H1 (cell line): ENCODE measurements at regions not wholly inside any gene's neighbourhood (a gene's known extent, or its start where the extent isn't known, plus 50 kb on each side); places are given as distances from the start of the nearest gene placed in this dataset.

ENCODE experiments used
- CTCF ChIA-PET: fragments of 300-600 bp; sonication (Branson Sonifier 250); formaldehyde crosslinking; loops from one replicate; lab custom pipeline; 2021; ENCODE audit not compliant: partially characterized antibody; lab: Charles Lee
- POLR2A ChIA-PET: fragments of 300-600 bp; sonication (Branson Sonifier 250); formaldehyde crosslinking; loops from one replicate; lab custom pipeline; 2021; ENCODE audit warnings: inconsistent platforms; ENCODE audit not compliant: partially characterized antibody; lab: Charles Lee
- DNase-seq, 2 experiments: peaks; one replicate each; pipeline versions ENCODE4 v3.0.0 to v3.0.0-alpha.2; 2010 to 2022; ENCODE audit warnings: low spot score in 2 of 2, low read depth in 1 of 2, mixed read lengths in 1 of 2
- FAIRE-seq: peaks from 2 replicates; lab custom pipeline; 2011; peaks lifted over from hg19 to GRCh38; lab: Jason Lieb, UNC
- H2AFZ ChIP-seq: 2 replicates; pipeline ENCODE4 v1.8.1; 2012; ENCODE audit warnings: low read length, inconsistent platforms
- H2AK5ac ChIP-seq: 2 replicates; pipeline ENCODE4 v1.6.1; 2013; ENCODE audit warnings: low read depth, low read length
- H2BK120ac ChIP-seq: replicated peaks from 2 replicates; pipeline ENCODE3; 2013; ENCODE audit warnings: low read depth, low read length, inconsistent platforms
- H2BK12ac ChIP-seq: 2 replicates; pipeline ENCODE4 v1.6.1; 2013; ENCODE audit warnings: low read depth, low read length
- H2BK15ac ChIP-seq: 2 replicates; pipeline ENCODE4 v1.6.1; 2013; ENCODE audit warnings: low read length
- H2BK20ac ChIP-seq: 2 replicates; pipeline ENCODE4 v1.6.1; 2013; ENCODE audit warnings: low read length
- H2BK5ac ChIP-seq: 2 replicates; pipeline ENCODE4 v1.6.1; 2013; ENCODE audit warnings: low read depth, low read length
- H3K14ac ChIP-seq: 2 replicates; pipeline ENCODE4 v1.6.1; 2013; ENCODE audit warnings: inconsistent platforms; ENCODE audit not compliant: insufficient read length
- H3K18ac ChIP-seq: 2 replicates; pipeline ENCODE4 v1.6.1; 2013; ENCODE audit warnings: low read length; ENCODE audit errors: extremely low read depth
- H3K23ac ChIP-seq: 2 replicates; pipeline ENCODE4 v1.6.1; 2013; ENCODE audit warnings: inconsistent platforms; ENCODE audit not compliant: insufficient read length
- H3K23me2 ChIP-seq: 2 replicates; pipeline ENCODE4 v1.6.1; 2013; ENCODE audit warnings: low read depth, low read length
- H3K27ac ChIP-seq: 2 replicates; pipeline ENCODE4 v1.6.1; 2011; ENCODE audit warnings: low read depth, low read length, inconsistent platforms
- H3K27me3 ChIP-seq, 4 experiments: replicated peaks in 1 of 4; 1 replicate in 1 of 4; 2 replicates in 3 of 4; pipeline versions ENCODE4 v1.6.1 to v1.8.1; 2011 to 2013; ENCODE audit warnings: low read length in 3 of 4, mild to moderate bottlenecking in 3 of 4, inconsistent platforms in 2 of 4, mixed read lengths in 2 of 4, moderate library complexity in 1 of 4; ENCODE audit not compliant: control insufficient read depth in 3 of 4, insufficient read depth in 3 of 4; ENCODE audit errors: extremely low read depth in 1 of 4
- H3K36me3 ChIP-seq, 4 experiments: 2 replicates each; pipeline versions ENCODE4 v1.6.1 to v1.8.1; 2011 to 2013; ENCODE audit warnings: mild to moderate bottlenecking in 4 of 4, low read length in 3 of 4, moderate library complexity in 2 of 4, control low read depth in 1 of 4, inconsistent platforms in 1 of 4; ENCODE audit not compliant: insufficient read depth in 4 of 4, control insufficient read depth in 2 of 4
- H3K4ac ChIP-seq: replicated peaks from 2 replicates; pipeline ENCODE3; 2013; ENCODE audit warnings: low read length, low read depth, mixed read lengths, inconsistent platforms; ENCODE audit not compliant: insufficient read length
- H3K4me1 ChIP-seq, 4 experiments: replicated peaks in 1 of 4; 1 replicate in 1 of 4; 2 replicates in 3 of 4; pipeline versions ENCODE4 v1.6.1 to v1.8.1; 2011 to 2013; ENCODE audit warnings: low read length in 3 of 4, inconsistent platforms in 2 of 4, mixed read lengths in 1 of 4; ENCODE audit not compliant: insufficient read depth in 4 of 4, control insufficient read depth in 3 of 4
- H3K4me2 ChIP-seq, 2 experiments: 2 replicates each; pipeline versions ENCODE4 v1.6.1 to v1.8.1; 2011 to 2013; ENCODE audit warnings: low read depth in 2 of 2, low read length in 2 of 2, control low read depth in 1 of 2, inconsistent platforms in 1 of 2, mild to moderate bottlenecking in 1 of 2; ENCODE audit not compliant: insufficient read depth in 1 of 2
- H3K4me3 ChIP-seq, 4 experiments: fragments of 200-600, 300-600 bp in 1 of 4; sonication (generic), shearing (Covaris generic), sonication (Bioruptor Twin) in 1 of 4; 2 replicates each; pipeline versions ENCODE4 v1.5.1 to v1.8.1; 2011 to 2016; ENCODE audit warnings: low read length in 4 of 4, low read depth in 3 of 4, control low read depth in 2 of 4, inconsistent platforms in 2 of 4, mild to moderate bottlenecking in 2 of 4, mixed read lengths in 1 of 4, moderate library complexity in 1 of 4; ENCODE audit not compliant: insufficient read depth in 2 of 4; ENCODE audit errors: extremely low read depth in 1 of 4
- H3K56ac ChIP-seq: replicated peaks from 2 replicates; pipeline ENCODE3; 2013; ENCODE audit warnings: low read depth, mild to moderate bottlenecking, mixed read lengths, low read length, inconsistent platforms; ENCODE audit not compliant: insufficient read length
- H3K79me1 ChIP-seq: 2 replicates; pipeline ENCODE4 v1.6.1; 2013; ENCODE audit warnings: low read depth, low read length, control low read depth
- H3K79me2 ChIP-seq, 2 experiments: 2 replicates each; pipeline versions ENCODE4 v1.6.1 to v1.8.1; 2012 to 2013; ENCODE audit warnings: low read length in 2 of 2, mild to moderate bottlenecking in 2 of 2, inconsistent platforms in 1 of 2; ENCODE audit not compliant: insufficient read depth in 2 of 2, control insufficient read depth in 1 of 2
- H3K9ac ChIP-seq, 4 experiments: replicated peaks in 1 of 4; 1 replicate in 1 of 4; 2 replicates in 3 of 4; pipeline versions ENCODE4 v1.6.1 to v1.8.1; 2011 to 2013; ENCODE audit warnings: low read depth in 3 of 4, low read length in 3 of 4, control low read depth in 2 of 4, mild to moderate bottlenecking in 2 of 4, moderate library complexity in 2 of 4, inconsistent platforms in 1 of 4; ENCODE audit errors: extremely low read depth in 1 of 4
- H3K9me3 ChIP-seq, 2 experiments: 2 replicates each; pipeline versions ENCODE4 v1.6.1 to v1.8.1; 2012 to 2013; ENCODE audit warnings: mild to moderate bottlenecking in 2 of 2, moderate library complexity in 2 of 2, control low read depth in 1 of 2, inconsistent platforms in 1 of 2, low read depth in 1 of 2, low read length in 1 of 2, mixed read lengths in 1 of 2; ENCODE audit not compliant: insufficient read depth in 2 of 2
- H4K20me1 ChIP-seq, 2 experiments: replicated peaks in 1 of 2; 2 replicates each; pipeline versions ENCODE3 to v1.8.1; 2011 to 2013; ENCODE audit warnings: inconsistent platforms in 2 of 2, low read length in 2 of 2, mild to moderate bottlenecking in 1 of 2; ENCODE audit not compliant: insufficient read depth in 2 of 2, control insufficient read depth in 1 of 2
- H4K5ac ChIP-seq: 2 replicates; pipeline ENCODE4 v1.6.1; 2013; ENCODE audit warnings: low read length, low read depth, mixed read lengths, inconsistent platforms; ENCODE audit not compliant: insufficient read length
- H4K8ac ChIP-seq: 2 replicates; pipeline ENCODE4 v1.8.0; 2013; ENCODE audit warnings: mild to moderate bottlenecking, moderate library complexity, low read length, inconsistent platforms; ENCODE audit not compliant: insufficient read depth; ENCODE audit errors: extremely low read depth
- H4K91ac ChIP-seq: replicated peaks from 2 replicates; pipeline ENCODE3; 2013; ENCODE audit warnings: low read length, mixed read lengths, inconsistent platforms; ENCODE audit not compliant: insufficient read length
- ASH2L ChIP-seq: fragments of 200-600, 300-600 bp; sonication (generic); IDR thresholded peaks from one replicate; pipeline ENCODE4 v1.7.1; 2017; ENCODE audit warnings: low read length
- BCL11A ChIP-seq, 2 experiments: IDR thresholded peaks; one replicate each; pipeline ENCODE4 v1.6.1; 2011; ENCODE audit warnings: low read depth in 2 of 2, low read length in 2 of 2, mild to moderate bottlenecking in 2 of 2
- CHD2 ChIP-seq: IDR thresholded peaks from 2 replicates; pipeline ENCODE4 v1.6.1; 2012; ENCODE audit warnings: low read length, improper control_type of control experiment
- CTBP2 ChIP-seq: IDR thresholded peaks from 2 replicates; pipeline ENCODE4 v1.7.0; 2011; ENCODE audit warnings: borderline replicate concordance, mild to moderate bottlenecking, moderate library complexity, mixed read lengths, low read length; ENCODE audit not compliant: insufficient read depth, insufficient read length
- EZH2 ChIP-seq: fragments of 200-600 bp; sonication (generic); IDR thresholded peaks from 2 replicates; pipeline ENCODE4 v1.7.1; 2012; ENCODE audit warnings: low read depth, mild to moderate bottlenecking, moderate library complexity, low read length, inconsistent platforms; ENCODE audit not compliant: severe bottlenecking
- GTF2F1 ChIP-seq: IDR thresholded peaks from 2 replicates; pipeline ENCODE4 v1.6.1; 2012; ENCODE audit warnings: low read depth, low read length, improper control_type of control experiment, borderline replicate concordance
- KDM4A ChIP-seq: IDR thresholded peaks from one replicate; pipeline ENCODE4 v1.7.1; 2012; ENCODE audit warnings: low read depth, mild to moderate bottlenecking, moderate library complexity, low read length, inconsistent platforms; ENCODE audit not compliant: severe bottlenecking
- KDM5A ChIP-seq: fragments of 200-600 bp; IDR thresholded peaks from 2 replicates; pipeline ENCODE4 v1.7.1; 2012; ENCODE audit warnings: mild to moderate bottlenecking, low read length, inconsistent platforms, mixed read lengths
- POLR2AphosphoS5 ChIP-seq: IDR thresholded peaks from 2 replicates; pipeline ENCODE4 v1.6.1; 2011; ENCODE audit warnings: low read depth, low read length
- POU5F1 ChIP-seq: IDR thresholded peaks from 2 replicates; pipeline ENCODE4 v1.6.1; 2011; ENCODE audit warnings: low read depth, mild to moderate bottlenecking, low read length, moderate library complexity
- SIX5 ChIP-seq: IDR thresholded peaks from 2 replicates; pipeline ENCODE4 v1.6.1; 2011; ENCODE audit warnings: mild to moderate bottlenecking, low read depth, low read length
- SP1 ChIP-seq: IDR thresholded peaks from 2 replicates; pipeline ENCODE4 v1.6.1; 2011; ENCODE audit warnings: low read depth, low read length
- TCF12 ChIP-seq: IDR thresholded peaks from 2 replicates; pipeline ENCODE4 v1.6.1; 2011; ENCODE audit warnings: low read depth, mild to moderate bottlenecking, low read length
- YY1 ChIP-seq: IDR thresholded peaks from 2 replicates; pipeline ENCODE4 v1.6.1; 2011; ENCODE audit warnings: low read depth, mild to moderate bottlenecking, low read length
- WGBS, 2 experiments: shearing (Covaris generic) in 1 of 2; methylation state at CpG; one replicate each; pipeline versions ENCODE4 v1.1.6 to v1.1.7; 2013 to 2015; ENCODE audit warnings: low lambda C conversion rate in 2 of 2, mixed read lengths in 2 of 2, inconsistent platforms in 1 of 2, low coverage in 1 of 2, missing lambda C conversion rate in 1 of 2; ENCODE audit not compliant: insufficient replicate concordance in 2 of 2, insufficient coverage in 1 of 2, insufficient read length in 1 of 2; ENCODE audit errors: extremely low coverage in 1 of 2, missing lambda C conversion rate in 1 of 2; 5-methylcytosine and 5-hydroxymethylcytosine counted together

GRCh38 chr2:125874564-125874963, 781.4 kb upstream of the GYPC start:
- Histone ChIP-seq H3K4me3 (no peak overlapping the region), H3K27ac (no peak overlapping the region), H4K91ac (no peak overlapping the region), H3K4me2 (no peak overlapping the region), H2AFZ (no peak overlapping the region), H2AK5ac (no peak overlapping the region), H3K79me1 (no peaks in the 10 kb centered on the region), H3K56ac (no peak overlapping the region), H2BK15ac (no peak overlapping the region), H4K8ac (no peak overlapping the region), H3K4ac (no peak overlapping the region), H4K5ac (no peak overlapping the region), H3K79me2 (no peaks in the 10 kb centered on the region), H3K9ac (no peak overlapping the region), H3K18ac (no peak overlapping the region), H3K9me3 (peaks cover 7 to 8% of the 10 kb centered on the region in 2 experiments; a peak in 1 of 4 replicates), H3K36me3 (no peaks in the 10 kb centered on the region), H4K20me1 (no peaks in the 10 kb centered on the region), H3K23ac (no peak overlapping the region), H2BK5ac (no peak overlapping the region), H3K4me1 (peaks cover 0 to 3% (median 0%) of the 10 kb centered on the region in 4 experiments; a peak in 1 of 7 replicates), H2BK12ac (no peak overlapping the region), H2BK120ac (no peak overlapping the region), H3K23me2 (peaks cover 2% of the 10 kb centered on the region; the same call in 1 of the 2 replicates), H3K14ac (no peak overlapping the region), H3K27me3 (no peaks in the 10 kb centered on the region), H2BK20ac (no peak overlapping the region)
- FAIRE-seq: no peak
- no peak for DNase-seq
- ChIA-PET POLR2A (no interaction called here), CTCF (interaction anchor here (0.6 kb wide), 1 partner anchor 164 kb away, joined by 3 read pairs; no protein-coding TSS in a partner anchor)
- 98% methylated on average over 6 of the region's 6 CpGs; no CpG with 5 or more reads in 1 of the 2 experiments for WGBS, 2 experiments
- TF ChIP-seq POU5F1 (no peak), POLR2AphosphoS5 (no peak), ASH2L (no peak), TCF12 (no peak), KDM4A (no peak), YY1 (no peak), BCL11A (IDR thresholded peaks at IDR 0.05; ENCODE audit: low read depth in 2 of 2, low read length in 2 of 2) (no peak), GTF2F1 (no peak), SP1 (no peak), SIX5 (no peak), CHD2 (no peak), EZH2 (no peak), CTBP2 (no peak), KDM5A (no peak)
